ENCODE measurements at regions not wholly inside any gene's neighbourhood (a gene's known extent, or its start where the extent isn't known, plus 50 kb on each side); places are given as distances from the start of the nearest gene placed in this dataset.
"Not testable (repeated sequence)": the region's sequence is repeated elsewhere in the genome, so short reads cannot be mapped to it uniquely, and the experiment has no call there.

GRCh38 chr2:217004656-217005055, 144.8 kb upstream of the TNP1 start:
- no peak for DNase-seq

DNA sequence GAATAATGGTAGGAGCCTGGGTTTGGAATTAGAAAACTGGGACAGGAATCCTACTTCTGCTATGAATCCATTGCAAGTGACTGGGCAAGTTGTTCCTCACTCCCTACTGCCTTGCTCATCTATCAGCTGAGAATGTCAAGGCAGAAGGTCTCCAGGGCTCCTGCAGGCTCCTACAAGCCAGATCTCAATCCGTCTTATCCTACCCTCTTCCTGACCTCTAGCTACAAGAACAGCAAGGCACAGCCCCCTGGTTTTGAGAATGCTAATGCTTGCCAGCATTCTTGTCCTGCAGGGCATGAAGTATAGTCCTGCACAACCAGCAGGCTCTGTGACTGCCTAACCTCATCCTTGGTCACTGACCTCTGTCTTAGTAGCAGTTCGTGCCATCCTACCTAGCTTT, 141.9 kb upstream of the TNP1 start:
- DNase-seq = no peak

- DNase-seq = peak; percentile 34
Observed at GRCh38 chr2:217000406-217000805, 140.5 kb upstream of the TNP1 start.

DNA sequence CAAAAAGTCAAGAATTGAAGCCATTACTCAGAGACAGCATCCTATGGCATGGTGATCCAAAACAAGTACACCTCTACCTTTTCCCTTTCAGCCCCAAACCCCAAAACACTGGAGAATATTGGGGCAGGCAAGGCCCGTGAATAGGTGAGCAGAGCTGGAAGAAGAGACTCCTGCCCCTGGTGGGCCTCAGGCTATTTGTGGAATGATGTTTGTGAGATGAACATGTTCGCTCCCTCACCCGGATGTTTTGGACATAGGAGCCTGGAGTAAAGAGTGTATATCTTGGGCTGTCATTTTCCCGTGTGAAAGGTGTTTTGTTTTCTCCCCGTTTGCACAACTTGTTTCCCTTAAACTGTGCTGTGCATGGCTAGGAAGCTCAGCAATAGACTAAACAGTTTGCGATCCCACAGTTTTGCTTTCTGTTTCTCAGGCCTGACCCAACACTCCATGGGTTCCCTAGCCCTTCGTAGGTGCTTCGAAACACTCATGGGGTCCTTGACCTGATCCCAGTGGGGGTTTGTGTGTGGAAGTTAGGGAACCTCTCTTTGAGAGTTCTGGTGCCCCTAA, 136.5 kb upstream of the TNP1 start:
- DNase-seq = no peak

DNA sequence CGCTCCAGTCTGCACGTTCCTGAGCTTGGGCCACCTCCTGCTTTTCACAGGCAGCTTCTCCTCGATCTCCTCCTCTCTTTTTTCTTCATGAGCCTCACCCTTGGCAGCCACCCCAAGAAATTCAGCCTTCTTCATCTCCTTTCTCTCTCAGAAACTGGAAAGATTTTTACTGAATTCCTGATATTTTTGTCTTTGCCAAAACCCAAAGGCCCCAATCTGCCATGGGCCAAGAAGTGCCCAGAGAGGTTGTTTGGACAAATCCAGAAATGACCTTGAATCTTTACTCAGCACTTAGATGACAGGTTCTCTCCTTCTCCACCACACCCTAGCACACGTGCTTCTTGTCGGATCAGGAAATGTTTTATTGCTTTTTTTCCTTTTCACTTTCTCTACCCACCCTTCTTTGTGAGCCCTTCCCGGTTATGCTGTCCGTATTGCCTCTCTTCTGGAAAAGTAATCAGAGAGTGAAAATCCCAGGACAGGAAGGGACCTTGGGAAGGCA, 134.5 kb upstream of the TNP1 start:
- no peak for DNase-seq

DNA sequence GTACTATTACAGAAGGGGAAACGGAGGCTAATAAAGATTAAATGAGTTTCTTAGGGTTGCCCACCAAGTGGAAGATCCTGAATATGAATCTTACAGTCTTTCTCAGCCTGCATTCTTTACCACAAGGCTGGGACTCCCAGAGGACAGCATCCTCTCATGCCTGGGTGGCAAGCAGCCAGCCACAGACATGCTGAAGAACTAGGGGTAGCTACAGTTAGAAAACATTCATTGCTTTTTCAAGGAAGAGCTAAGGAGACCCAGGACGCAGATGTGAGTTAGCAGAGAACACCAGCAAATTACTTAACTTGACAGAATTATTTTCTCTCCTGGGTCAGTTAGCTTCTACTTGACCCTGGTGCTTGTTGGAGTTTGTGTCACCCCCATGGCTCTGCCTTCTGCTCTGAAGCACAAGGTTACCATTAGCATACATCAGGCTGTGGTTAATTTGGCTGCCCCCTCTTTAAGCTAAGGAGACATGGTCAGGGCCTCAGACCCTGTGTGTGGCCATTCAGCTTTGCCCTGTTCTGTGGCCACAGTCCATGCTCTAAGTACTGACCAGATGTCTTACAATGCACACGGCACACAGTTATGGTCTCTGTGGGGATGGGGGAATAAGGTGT, 132.3 kb upstream of the TNP1 start:
- DNase-seq = no peak

- no peak for DNase-seq
Observed at GRCh38 chr2:216991563-216991962, 131.7 kb upstream of the TNP1 start.

- DNase-seq = peak; percentile 6
Observed at GRCh38 chr2:216989340-216990129, 129.7 kb upstream of the TNP1 start.

- DNase-seq = no peak
Observed at GRCh38 chr2:216987252-216987821, 127.5 kb upstream of the TNP1 start.

GRCh38 chr2:216985658-216986141, 125.8 kb upstream of the TNP1 start:
- no peak for DNase-seq

DNA sequence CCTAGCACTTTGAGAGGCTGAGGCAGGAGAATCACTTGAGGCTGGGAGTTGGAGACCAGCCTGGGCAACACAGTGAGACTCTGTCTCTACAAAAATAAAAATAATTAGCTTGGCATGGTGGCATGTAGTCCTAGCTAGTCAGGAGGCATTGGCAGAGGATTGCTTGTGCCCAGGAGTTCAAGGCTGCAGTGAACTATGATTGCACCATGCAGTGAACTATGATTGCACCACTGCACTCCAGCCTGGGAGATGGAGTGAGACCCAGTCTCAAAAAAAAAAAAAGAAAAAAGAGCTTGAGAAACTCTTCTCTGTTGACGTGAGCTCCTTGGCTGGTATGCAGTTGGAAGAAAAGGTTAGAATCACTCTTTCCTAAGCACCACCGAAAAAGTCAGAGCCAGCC, 125.1 kb upstream of the TNP1 start:
- no peak for DNase-seq

GRCh38 chr2:216981951-216982350, 122.1 kb upstream of the TNP1 start:
- not testable (repeated sequence) for DNase-seq

GRCh38 chr2:216980510-216980909, 120.6 kb upstream of the TNP1 start:
- not testable (repeated sequence) for DNase-seq

- no peak for DNase-seq
Observed at GRCh38 chr2:216974321-216975302, 114.7 kb upstream of the TNP1 start.

DNA sequence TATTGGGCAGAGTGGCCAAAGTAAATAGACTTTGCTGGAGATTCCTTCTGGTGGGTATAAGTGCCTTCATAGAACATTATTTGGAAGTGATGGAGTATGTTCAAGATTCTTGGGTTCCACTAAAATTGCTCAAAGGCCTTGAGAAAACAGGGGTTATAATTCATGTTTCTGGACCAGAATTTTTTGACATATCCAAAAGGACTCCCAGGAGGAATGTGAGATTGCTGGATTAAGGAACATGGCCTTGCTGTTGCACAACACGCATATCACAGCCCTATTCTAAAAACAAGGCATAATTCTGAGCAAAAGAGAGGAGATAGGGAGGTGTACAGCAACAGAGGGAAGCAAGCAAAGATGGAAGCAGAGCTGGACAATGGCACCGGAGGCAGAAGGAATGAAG, 111.7 kb upstream of the TNP1 start:
- no peak for DNase-seq

GRCh38 chr2:216970359-216970915, 110.6 kb upstream of the TNP1 start:
- no peak for DNase-seq

GRCh38 chr2:216967889-216968288, 108.0 kb upstream of the TNP1 start:
- no peak for DNase-seq

- peak; percentile 65 for DNase-seq
Observed at GRCh38 chr2:216960671-216961268, 100.9 kb upstream of the TNP1 start.

GRCh38 chr2:216959433-216959832, 99.6 kb upstream of the TNP1 start:
- DNase-seq = no peak

DNA sequence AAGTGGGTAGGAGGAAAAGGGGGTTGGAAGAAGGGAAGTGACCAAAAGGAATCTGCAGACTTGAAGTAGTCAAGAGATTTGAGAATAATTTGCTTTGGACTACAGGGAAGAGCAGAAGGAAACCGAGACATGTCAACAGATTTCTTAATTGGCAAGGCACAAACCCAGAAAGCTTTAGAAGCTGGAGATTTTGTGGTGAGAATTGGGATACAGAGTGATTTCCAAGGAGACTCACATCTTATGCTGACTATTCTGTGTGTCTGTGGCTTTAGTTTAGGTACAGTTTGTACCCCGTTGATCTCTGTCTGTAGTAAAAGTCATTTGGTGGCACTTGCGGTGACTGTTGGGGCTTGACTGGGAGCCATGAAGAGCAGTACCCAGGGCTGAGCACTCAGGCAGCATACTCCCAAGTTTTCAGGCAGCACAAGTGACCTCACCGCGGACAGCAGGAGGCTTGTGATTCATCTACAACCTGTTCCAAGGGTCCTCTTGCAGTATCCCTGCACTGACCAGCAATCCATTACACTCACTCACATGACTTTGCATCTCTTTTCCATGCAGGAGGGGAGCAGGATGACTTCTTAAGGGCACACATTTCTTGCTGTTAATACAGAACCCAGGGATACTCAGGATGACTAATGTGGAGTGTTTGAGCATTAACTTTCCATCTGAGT, 97.1 kb upstream of the TNP1 start:
- DNase-seq = no peak

- DNase-seq = no peak
Observed at GRCh38 chr2:216951171-216951570, 91.3 kb upstream of the TNP1 start.

Data from NCI-H82 (cell line).